HCT116 (cell line): ENCODE measurements at regions not wholly inside any gene's neighbourhood (a gene's known extent, or its start where the extent isn't known, plus 50 kb on each side); places are given as distances from the start of the nearest gene placed in this dataset.

Experiments used
- ATAC-seq: fragments of 200-7000 bp; cut with Tn5 transposase; 2 replicates; pipeline ENCODE4 v1.9.1; 2020; ENCODE audit warnings: mild to moderate bottlenecking, moderate library complexity
- BruUV-seq: library from RNA; stranded (reverse); fragments of 400-500 nt; replicated peaks from 2 replicates; lab custom pipeline; 2021; lab: Mats Ljungman, UMichigan
- CTCF ChIA-PET: fragments of 300-600 bp; sonication (Branson Sonifier 250); formaldehyde crosslinking; loops from one replicate; lab custom pipeline; 2021; ENCODE audit warnings: antibody characterized with exemption; lab: Charles Lee
- POLR2A ChIA-PET: fragments of 300-600, 350-600 bp; sonication (Branson Sonifier 250); formaldehyde crosslinking; loops from one replicate; lab custom pipeline; 2021; ENCODE audit warnings: antibody characterized with exemption; lab: Charles Lee
- RAD21 ChIA-PET, 2 experiments: fragments of 300-600 bp; sonication (Branson Sonifier 250); formaldehyde crosslinking; loops; one replicate each; lab custom pipeline; 2023; ENCODE audit warnings: low total read pairs in 2 of 2; ENCODE audit not compliant: uncharacterized antibody in 2 of 2, unreplicated experiment in 2 of 2, low non-redundant PET in 1 of 2; lab: Charles Lee
- DNase-seq: peaks from one replicate; pipeline ENCODE4 v3.0.0-alpha.2; 2010; ENCODE audit warnings: low read depth, low spot score
- H2AFZ ChIP-seq: fragments of 200-600 bp; shearing (Covaris generic), sonication (generic); 2 replicates; pipeline ENCODE4 v1.6.1; 2017; ENCODE audit warnings: low read depth, mixed run types, mixed read lengths, antibody characterized with exemption, low read length; ENCODE audit not compliant: poor library complexity, severe bottlenecking
- H3K27ac ChIP-seq: 2 replicates; pipeline ENCODE4 v1.5.1; 2012; ENCODE audit warnings: low read depth, low read length
- H3K27me3 ChIP-seq: fragments of 200-600 bp; sonication (generic); 2 replicates; pipeline ENCODE4 v1.6.1; 2016; ENCODE audit warnings: mixed run types, low read length, mixed read lengths; ENCODE audit not compliant: insufficient read depth
- H3K36me3 ChIP-seq, 2 experiments: fragments of 200-500 bp in 1 of 2; fragments of 200-600 bp in 1 of 2; sonication (Bioruptor generic) in 1 of 2; sonication (generic) in 1 of 2; 2 replicates each; pipeline versions ENCODE4 v1.5.1 to v1.6.1; 2014 to 2016; ENCODE audit warnings: low read length in 2 of 2, inconsistent platforms in 1 of 2, mixed read lengths in 1 of 2, mixed run types in 1 of 2; ENCODE audit not compliant: insufficient read depth in 2 of 2, control insufficient read depth in 1 of 2
- H3K4me1 ChIP-seq, 2 experiments: fragments of 200-600 bp in 1 of 2; sonication (generic) in 1 of 2; 2 replicates each; pipeline versions ENCODE4 v1.5.1 to v1.6.1; 2012 to 2017; ENCODE audit warnings: low read length in 2 of 2, inconsistent platforms in 1 of 2, mild to moderate bottlenecking in 1 of 2, mixed read lengths in 1 of 2, mixed run types in 1 of 2, moderate library complexity in 1 of 2; ENCODE audit not compliant: insufficient read depth in 2 of 2, control insufficient read depth in 1 of 2
- H3K4me2 ChIP-seq: fragments of 200-600 bp; sonication (generic); 2 replicates; pipeline ENCODE4 v1.6.1; 2017; ENCODE audit warnings: mixed run types, low read length, mixed read lengths
- H3K4me3 ChIP-seq, 2 experiments: fragments of 200-600 bp in 1 of 2; sonication (generic) in 1 of 2; replicated peaks in 1 of 2; 2 replicates each; pipeline ENCODE4 v1.5.1; 2011 to 2016; ENCODE audit warnings: low read length in 2 of 2, control low read depth in 1 of 2, low read depth in 1 of 2, mild to moderate bottlenecking in 1 of 2, mixed read lengths in 1 of 2, mixed run types in 1 of 2
- H3K79me2 ChIP-seq: fragments of 200-600 bp; sonication (generic); 2 replicates; pipeline ENCODE4 v1.6.1; 2017; ENCODE audit warnings: mild to moderate bottlenecking, mixed run types, low read length, moderate library complexity, mixed read lengths; ENCODE audit not compliant: insufficient read depth
- H3K9ac ChIP-seq: fragments of 200-600 bp; sonication (generic); 2 replicates; pipeline ENCODE4 v1.6.1; 2016; ENCODE audit warnings: low read length, mixed read lengths
- H3K9me2 ChIP-seq: fragments of 200-600 bp; sonication (generic), shearing (Covaris generic); 2 replicates; pipeline ENCODE4 v1.6.1; 2017; ENCODE audit warnings: mixed run types, mild to moderate bottlenecking, moderate library complexity; ENCODE audit not compliant: insufficient read depth
- H3K9me3 ChIP-seq, 2 experiments: fragments of 200-500 bp in 1 of 2; fragments of 200-600 bp in 1 of 2; sonication (Bioruptor generic) in 1 of 2; sonication (generic) in 1 of 2; 2 replicates each; pipeline ENCODE4 v1.6.1; 2014 to 2017; ENCODE audit warnings: low read length in 2 of 2, mixed read lengths in 2 of 2, inconsistent platforms in 1 of 2, low read depth in 1 of 2, mild to moderate bottlenecking in 1 of 2, mixed run types in 1 of 2, moderate library complexity in 1 of 2; ENCODE audit not compliant: control insufficient read depth in 1 of 2, insufficient read depth in 1 of 2
- H4K20me1 ChIP-seq: fragments of 200-600 bp; sonication (generic), shearing (Covaris generic); 2 replicates; pipeline ENCODE4 v1.6.1; 2017; ENCODE audit warnings: mixed run types, mild to moderate bottlenecking, moderate library complexity; ENCODE audit not compliant: insufficient read depth
- CBX3 ChIP-seq: IDR thresholded peaks from 2 replicates; pipeline ENCODE4 v1.6.1; 2012; ENCODE audit warnings: low read depth
- CEBPB ChIP-seq: IDR thresholded peaks from 2 replicates; pipeline ENCODE4 v1.6.1; 2012; ENCODE audit warnings: low read depth
- CTCF ChIP-seq, 3 experiments: fragments of 200-600 bp in 1 of 3; sonication (generic) in 1 of 3; IDR thresholded peaks in 2 of 3; conservative IDR thresholded peaks in 1 of 3; 2 replicates each; pipeline ENCODE4 v1.5.1; 2012 to 2017; ENCODE audit warnings: low read depth in 2 of 3, low read length in 2 of 3, antibody characterized with exemption in 1 of 3, borderline replicate concordance in 1 of 3, control low read depth in 1 of 3, mild to moderate bottlenecking in 1 of 3, mixed read lengths in 1 of 3, mixed run types in 1 of 3, moderate library complexity in 1 of 3; ENCODE audit not compliant: insufficient read depth in 1 of 3
- EGR1 ChIP-seq: IDR thresholded peaks from 2 replicates; pipeline ENCODE4 v1.6.1; 2012; ENCODE audit warnings: low read depth
- EZH2 ChIP-seq: fragments of 200-600 bp; sonication (generic); IDR thresholded peaks from 2 replicates; pipeline ENCODE4 v1.6.1; 2017; ENCODE audit warnings: antibody characterized with exemption, mixed run types
- EZH2phosphoT487 ChIP-seq: fragments of 200-600 bp; IDR thresholded peaks from 2 replicates; pipeline ENCODE4 v1.6.1; 2018; ENCODE audit warnings: antibody characterized with exemption, borderline replicate concordance
- JUND ChIP-seq: IDR thresholded peaks from 2 replicates; pipeline ENCODE4 v1.6.1; 2012
- SIN3A ChIP-seq: IDR thresholded peaks from 2 replicates; pipeline ENCODE4 v1.6.1; 2012; ENCODE audit warnings: low read depth
- SP1 ChIP-seq: IDR thresholded peaks from 2 replicates; pipeline ENCODE4 v1.6.1; 2012; ENCODE audit warnings: low read depth
- SRF ChIP-seq: IDR thresholded peaks from 2 replicates; pipeline ENCODE4 v1.6.1; 2012; ENCODE audit warnings: low read depth
- YY1 ChIP-seq: IDR thresholded peaks from 2 replicates; pipeline ENCODE4 v1.6.1; 2011; ENCODE audit warnings: low read length, low read depth, moderate library complexity, mild to moderate bottlenecking; ENCODE audit not compliant: insufficient replicate concordance; ENCODE audit errors: extremely low read depth
- ZFX ChIP-seq: fragments of 450-650 bp; IDR thresholded peaks from 2 replicates; pipeline ENCODE4 v1.6.1; 2017
- ZNF274 ChIP-seq: fragments of 200-500 bp; sonication (Bioruptor generic); IDR thresholded peaks from 2 replicates; pipeline ENCODE4 v1.6.1; 2014; ENCODE audit warnings: mild to moderate bottlenecking, low read depth, low read length, inconsistent platforms
- intact Hi-C: fragments of 100-400 bp; cut with micrococcal nuclease; formaldehyde crosslinking; loops from 2 replicates; pipeline ENCODE4 v1.10.0; 2022

GRCh38 chr12:67826148-67826547 is 163.1 kb upstream of the IFNG-AS1 start:
- no peak overlapping the region for H3K4me2 ChIP-seq
- no TSS peak for BruUV-seq
- H3K9me2 ChIP-seq, result no peaks in the 10 kb centered on the region
- ChIA-PET CTCF (no interaction called here), POLR2A (no interaction called here)
- no peaks in the 10 kb centered on the region for H3K9me3 ChIP-seq
- no peaks in the 10 kb centered on the region for H3K36me3 ChIP-seq
- H4K20me1 ChIP-seq, result no peaks in the 10 kb centered on the region
- no peak for DNase-seq
- intact Hi-C loops, result no loop called here
- H3K27ac ChIP-seq, result no peak overlapping the region
- H2AFZ ChIP-seq, result no peak overlapping the region
- no peak for TF ChIP-seq JUND
- TF ChIP-seq EZH2, result no peak
- no peak for TF ChIP-seq EGR1
- no peak for TF ChIP-seq CTCF (IDR thresholded peaks at IDR 0.05 in 2 of 3, conservative IDR thresholded peaks at IDR 0.05 in 1 of 3; ENCODE audit: borderline replicate concordance in 1 of 3, insufficient read depth in 1 of 3, low read depth in 2 of 3, low read length in 2 of 3)
- TF ChIP-seq SRF, result no peak
- TF ChIP-seq, all 23 proteins: peak for 0
- Histone ChIP-seq H3K27me3 (no peaks in the 10 kb centered on the region), H3K4me3 (no peak overlapping the region), H3K9ac (no peak overlapping the region), H3K79me2 (no peaks in the 10 kb centered on the region), H3K4me1 (peaks cover 0 to 16% of the 10 kb centered on the region in 2 experiments; a peak in 3 of 4 replicates)
- RAD21 ChIA-PET, result no interaction called here
- ATAC-seq, result no peak

GRCh38 chr12:67826946-67827720 is 162.1 kb upstream of the IFNG-AS1 start:
- H3K4me3 ChIP-seq, result no peak overlapping the region
- no peak for DNase-seq

More at GRCh38 chr12:67826946-67827720, 162.1 kb upstream of the IFNG-AS1 start:
- H3K27me3 ChIP-seq, result no peaks in the 10 kb centered on the region
- ChIA-PET RAD21 (no interaction called here), POLR2A (no interaction called here), CTCF (no interaction called here)
- H3K79me2 ChIP-seq, result no peaks in the 10 kb centered on the region
- peak overlapping the region; percentile 62 for H3K4me2 ChIP-seq
- H3K9me2 ChIP-seq, result no peaks in the 10 kb centered on the region
- TF ChIP-seq SP1, result no peak
- TF ChIP-seq ZFX, result no peak
- no peak for TF ChIP-seq EZH2
- TF ChIP-seq CBX3, result no peak
- no peak for TF ChIP-seq JUND
- TF ChIP-seq ZNF274, result no peak
- TF ChIP-seq YY1, result no peak
- no peak for TF ChIP-seq EGR1
- no peak for TF ChIP-seq CEBPB
- no peak for TF ChIP-seq SIN3A
- TF ChIP-seq EZH2phosphoT487, result no peak
- no peak overlapping the region for H3K27ac ChIP-seq
- no peak for ATAC-seq
- no TSS peak for BruUV-seq
- 0 out of 2 replicates have a peak overlapping the region, but pooled peaks have one; percentile 14 for H3K9ac ChIP-seq
- H4K20me1 ChIP-seq, result no peaks in the 10 kb centered on the region
- H3K9me3 ChIP-seq, result no peaks in the 10 kb centered on the region
- H3K4me1 ChIP-seq, result peaks cover 0 to 16% of the 10 kb centered on the region in 2 experiments; a peak in 3 of 4 replicates
- no peaks in the 10 kb centered on the region for H3K36me3 ChIP-seq
- intact Hi-C loops, result no loop called here
- H2AFZ ChIP-seq, result peak overlapping the region; percentile 43
